ENCODE measurements at regions not wholly inside any gene's neighbourhood (a gene's known extent, or its start where the extent isn't known, plus 50 kb on each side); places are given as distances from the start of the nearest gene placed in this dataset.

DNA sequence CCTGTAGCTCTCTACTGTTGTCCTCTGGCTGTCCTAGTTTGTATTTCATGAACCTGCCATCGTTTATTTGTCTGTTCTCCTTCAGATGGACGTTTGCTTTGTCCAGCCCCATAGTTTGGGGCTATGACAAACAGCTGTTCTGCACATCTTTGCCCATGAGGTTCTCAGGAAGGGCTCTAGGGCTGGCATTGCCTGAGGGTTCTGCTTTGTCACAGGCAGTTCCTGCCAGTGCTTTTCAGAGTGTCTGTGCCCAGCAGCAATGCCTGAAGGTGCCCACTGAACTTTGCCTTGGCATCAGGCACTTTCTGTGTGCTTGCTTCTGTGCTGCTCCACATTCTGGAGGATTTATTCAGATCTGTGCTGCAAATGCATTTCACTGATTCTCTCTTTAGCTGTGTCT lies 361.3 kb downstream of the TMEM121 start:
- no peak overlapping the region for H3K27ac ChIP-seq
- no peaks in the 10 kb centered on the region for H3K27me3 ChIP-seq
- H3K4me3 ChIP-seq = no peak overlapping the region
- no peaks in the 10 kb centered on the region for H3K4me1 ChIP-seq
- intact Hi-C loops (cut with DNase I; ENCODE audit: low total_unique reads) = no loop called here
- no peak for DNase-seq
- TF ChIP-seq, protein P1, sequence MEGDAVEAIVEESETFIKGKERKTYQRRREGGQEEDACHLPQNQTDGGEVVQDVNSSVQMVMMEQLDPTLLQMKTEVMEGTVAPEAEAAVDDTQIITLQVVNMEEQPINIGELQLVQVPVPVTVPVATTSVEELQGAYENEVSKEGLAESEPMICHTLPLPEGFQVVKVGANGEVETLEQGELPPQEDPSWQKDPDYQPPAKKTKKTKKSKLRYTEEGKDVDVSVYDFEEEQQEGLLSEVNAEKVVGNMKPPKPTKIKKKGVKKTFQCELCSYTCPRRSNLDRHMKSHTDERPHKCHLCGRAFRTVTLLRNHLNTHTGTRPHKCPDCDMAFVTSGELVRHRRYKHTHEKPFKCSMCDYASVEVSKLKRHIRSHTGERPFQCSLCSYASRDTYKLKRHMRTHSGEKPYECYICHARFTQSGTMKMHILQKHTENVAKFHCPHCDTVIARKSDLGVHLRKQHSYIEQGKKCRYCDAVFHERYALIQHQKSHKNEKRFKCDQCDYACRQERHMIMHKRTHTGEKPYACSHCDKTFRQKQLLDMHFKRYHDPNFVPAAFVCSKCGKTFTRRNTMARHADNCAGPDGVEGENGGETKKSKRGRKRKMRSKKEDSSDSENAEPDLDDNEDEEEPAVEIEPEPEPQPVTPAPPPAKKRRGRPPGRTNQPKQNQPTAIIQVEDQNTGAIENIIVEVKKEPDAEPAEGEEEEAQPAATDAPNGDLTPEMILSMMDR (IDR thresholded peaks at IDR 0.05) = no peak
- TF ChIP-seq POLR2A (IDR thresholded peaks at IDR 0.05) = no peak
- no peaks in the 10 kb centered on the region for H3K36me3 ChIP-seq
- no peaks in the 10 kb centered on the region for H3K9me3 ChIP-seq

DNA sequence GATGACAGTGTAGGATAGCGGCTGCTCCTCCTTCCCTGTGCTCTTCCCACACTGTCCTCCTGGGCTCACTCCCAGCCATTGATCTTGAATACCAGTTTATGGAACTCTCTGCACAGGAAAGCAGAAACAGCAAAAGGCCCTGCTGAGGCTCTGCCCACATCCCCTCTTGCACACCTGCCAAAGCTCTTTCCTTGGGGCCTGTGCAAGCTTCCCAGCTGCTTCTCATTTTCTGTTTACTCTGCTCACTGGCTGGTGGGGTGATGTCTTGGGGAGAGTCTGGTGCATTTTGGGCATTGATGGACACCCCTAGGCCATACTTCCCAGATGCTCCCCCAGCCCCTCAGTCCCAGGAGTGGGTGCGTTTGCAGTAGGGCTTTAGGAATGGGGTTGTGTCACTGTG lies 361.8 kb downstream of the TMEM121 start:
- Histone ChIP-seq H3K27ac (no peak overlapping the region), H3K4me1 (no peaks in the 10 kb centered on the region), H3K4me3 (no peak overlapping the region), H3K9me3 (no peaks in the 10 kb centered on the region), H3K36me3 (no peaks in the 10 kb centered on the region), H3K27me3 (no peaks in the 10 kb centered on the region)
- TF ChIP-seq POLR2A (IDR thresholded peaks at IDR 0.05) = no peak
- TF ChIP-seq, protein P1 (IDR thresholded peaks at IDR 0.05) = no peak
- intact Hi-C loops (cut with DNase I; ENCODE audit: low total_unique reads) = no loop called here
- peak in 1 of 2 donors; percentile 1 for DNase-seq

DNA sequence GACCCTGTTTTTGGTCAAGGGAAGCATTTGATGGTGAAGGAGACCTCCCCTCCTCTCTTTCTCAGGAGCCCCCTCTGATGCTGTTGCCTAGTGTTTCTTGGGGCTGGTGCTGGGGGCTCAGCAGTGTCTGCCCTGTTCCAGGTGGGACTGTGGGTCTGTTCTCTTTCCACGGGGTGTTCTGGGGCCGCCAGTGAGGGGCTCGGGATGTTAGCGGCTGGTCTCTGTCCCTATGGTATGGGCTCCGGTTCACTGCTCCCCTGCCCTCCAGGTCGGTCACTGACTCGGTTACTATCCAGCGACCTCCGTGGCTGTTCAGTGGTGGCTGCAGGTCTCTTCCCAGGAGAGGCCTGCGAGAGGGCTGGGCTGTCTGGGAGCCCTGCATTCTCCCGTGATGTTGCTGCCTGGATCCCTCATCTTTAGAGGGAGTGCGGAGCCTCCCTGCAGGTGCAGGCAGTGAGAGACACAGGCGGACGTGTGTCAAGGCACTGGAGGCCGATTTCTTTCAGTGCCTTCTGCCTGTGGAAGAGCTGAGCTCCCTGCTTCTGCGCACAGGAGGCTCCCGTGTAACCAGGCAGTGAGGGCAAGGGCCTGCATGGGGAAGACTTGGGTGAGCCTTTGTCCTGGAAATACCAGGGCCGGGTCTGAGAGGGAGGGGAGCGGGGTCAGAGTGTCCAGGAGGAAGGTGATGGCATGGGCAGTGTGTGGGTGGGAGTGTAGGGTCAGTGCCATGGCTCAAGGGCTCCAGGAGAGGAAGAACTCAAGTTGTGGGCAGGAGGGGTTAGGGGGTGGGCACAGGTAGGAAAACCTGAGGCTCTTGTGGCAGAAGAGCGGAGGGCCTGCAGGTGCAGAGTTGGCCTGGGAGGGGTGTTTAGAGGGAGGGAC lies 362.6 kb downstream of the TMEM121 start:
- peak; percentile 5 for DNase-seq
- Histone ChIP-seq H3K4me3 (no peak overlapping the region), H3K27me3 (no peaks in the 10 kb centered on the region), H3K27ac (no peak overlapping the region), H3K36me3 (no peaks in the 10 kb centered on the region), H3K9me3 (no peaks in the 10 kb centered on the region), H3K4me1 (no peaks in the 10 kb centered on the region)
- intact Hi-C loops (cut with DNase I; ENCODE audit: low total_unique reads) = no loop called here
- TF ChIP-seq, protein P1 (IDR thresholded peaks at IDR 0.05) = no peak
- no peak for TF ChIP-seq POLR2A (IDR thresholded peaks at IDR 0.05)

DNA sequence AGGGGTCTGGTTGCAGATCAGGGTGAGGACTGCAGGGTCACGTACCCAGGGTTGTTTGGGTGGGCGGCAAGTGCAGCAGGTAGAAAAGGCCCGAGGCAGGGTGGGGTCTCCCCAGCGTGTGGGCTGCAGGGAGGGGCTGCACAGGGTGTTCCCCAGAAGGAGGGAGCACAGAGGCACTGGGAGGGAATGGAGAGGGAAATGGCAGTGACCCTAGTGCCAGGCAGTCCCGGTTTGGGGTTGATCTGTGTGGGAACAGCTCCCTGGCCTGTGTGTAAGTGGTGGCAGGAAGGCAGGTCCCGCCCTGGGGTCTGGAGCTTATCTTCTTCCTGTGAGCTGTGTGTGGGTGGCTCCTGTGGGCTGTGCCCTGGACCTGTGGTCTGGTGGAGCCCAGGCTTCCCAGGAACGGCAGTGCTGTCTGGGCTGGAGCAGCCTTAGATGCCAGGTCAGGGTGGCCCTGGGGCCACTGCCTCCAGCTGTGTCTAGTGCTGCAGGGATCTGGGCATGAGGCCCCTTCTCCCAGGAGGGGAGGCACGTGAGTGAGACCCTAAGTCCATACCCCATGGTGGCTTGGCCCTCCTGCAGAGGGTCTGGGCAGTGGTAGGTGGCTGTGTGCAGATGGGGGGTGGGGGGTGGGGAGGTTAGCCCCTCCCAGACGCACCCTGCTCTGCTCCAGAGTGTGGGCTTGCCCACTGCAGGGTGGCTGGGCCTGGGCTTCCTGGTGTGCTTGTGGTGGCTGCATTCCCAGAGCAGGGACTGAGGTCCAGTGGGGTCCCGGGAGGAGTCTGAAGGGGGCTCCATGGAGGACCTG lies 363.5 kb downstream of the TMEM121 start:
- H3K4me1 ChIP-seq = no peaks in the 10 kb centered on the region
- DNase-seq = peak; percentile 4 to 8
- H3K9me3 ChIP-seq = no peaks in the 10 kb centered on the region
- TF ChIP-seq, protein P1 (IDR thresholded peaks at IDR 0.05) = no peak
- TF ChIP-seq POLR2A (IDR thresholded peaks at IDR 0.05) = no peak
- no peak overlapping the region for H3K27ac ChIP-seq
- H3K27me3 ChIP-seq = no peaks in the 10 kb centered on the region
- intact Hi-C loops (cut with DNase I; ENCODE audit: low total_unique reads) = no loop called here
- H3K4me3 ChIP-seq = no peak overlapping the region
- no peaks in the 10 kb centered on the region for H3K36me3 ChIP-seq
